Middle frontal gyrus (tissue), 1 donor: ENCODE measurements at regions not wholly inside any gene's neighbourhood (a gene's known extent, or its start where the extent isn't known, plus 50 kb on each side); places are given as distances from the start of the nearest gene placed in this dataset.
"Not testable (repeated sequence)": the region's sequence is repeated elsewhere in the genome, so short reads cannot be mapped to it uniquely, and the experiment has no call there.

ENCODE experiments used
- DNase-seq: peaks from one replicate; pipeline ENCODE4 v3.0.0-alpha.2; 2015; ENCODE audit warnings: low spot score; ENCODE audit errors: extremely low spot score

DNA sequence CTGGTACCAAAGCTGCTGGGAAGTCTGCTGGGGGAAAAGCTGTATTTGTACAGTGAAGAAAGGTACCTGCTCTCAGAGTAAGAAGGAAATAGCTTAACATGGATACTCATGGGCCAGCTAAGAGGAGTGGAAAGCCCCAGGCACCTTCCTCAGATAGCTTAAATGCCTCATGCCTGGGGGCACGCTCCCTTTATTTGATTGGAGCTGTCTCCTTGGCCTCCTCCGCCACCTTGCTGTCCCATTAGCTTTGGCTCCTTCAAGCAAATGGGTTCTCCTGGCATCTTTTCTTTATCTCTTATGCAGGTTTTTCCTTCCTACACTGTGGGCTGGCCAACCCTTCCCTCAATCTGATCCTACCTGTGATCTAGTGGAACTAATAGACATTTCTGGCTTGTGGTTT lies 318.5 kb downstream of the SH2D4B start:
- no peak for DNase-seq

DNA sequence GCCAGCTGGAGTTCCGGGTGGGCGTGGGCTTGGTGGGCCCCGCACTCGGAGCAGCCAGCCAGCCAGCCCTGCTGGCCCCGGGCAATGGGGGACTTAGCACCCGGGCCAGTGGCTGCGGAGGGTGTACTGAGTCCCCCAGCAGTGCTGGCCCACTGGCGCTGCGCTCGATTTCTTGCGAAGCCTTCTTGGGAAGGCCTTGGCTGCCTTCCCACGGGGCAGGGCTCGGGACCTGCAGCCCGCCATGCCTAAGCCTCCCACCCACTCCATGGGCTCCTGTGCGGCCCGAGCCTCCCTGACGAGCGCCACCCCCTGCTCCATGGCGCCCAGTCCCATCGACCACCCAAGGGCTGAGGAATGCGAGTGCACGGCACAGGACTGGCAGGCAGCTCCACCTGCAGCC lies 321.6 kb downstream of the SH2D4B start:
- DNase-seq = not testable (repeated sequence)

DNA sequence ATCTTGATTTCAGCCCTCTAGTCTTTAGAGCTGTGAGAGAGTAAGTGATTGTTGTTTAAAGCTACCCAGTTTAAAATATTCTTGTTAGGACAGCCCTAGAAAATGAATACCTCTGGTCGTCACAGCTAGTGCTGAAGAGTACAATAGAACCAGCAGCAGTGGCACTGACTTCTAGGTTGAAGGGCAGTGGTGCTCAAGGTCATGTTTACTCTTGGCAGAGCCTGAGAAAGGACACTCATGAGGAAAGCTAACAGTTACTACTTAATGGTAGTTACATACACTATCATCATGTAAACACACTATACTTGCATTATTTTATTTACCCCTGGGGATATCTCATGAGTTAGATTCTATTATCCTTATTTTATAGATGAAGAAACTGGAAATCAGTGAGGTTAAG lies 323.0 kb downstream of the SH2D4B start:
- DNase-seq = no peak

DNA sequence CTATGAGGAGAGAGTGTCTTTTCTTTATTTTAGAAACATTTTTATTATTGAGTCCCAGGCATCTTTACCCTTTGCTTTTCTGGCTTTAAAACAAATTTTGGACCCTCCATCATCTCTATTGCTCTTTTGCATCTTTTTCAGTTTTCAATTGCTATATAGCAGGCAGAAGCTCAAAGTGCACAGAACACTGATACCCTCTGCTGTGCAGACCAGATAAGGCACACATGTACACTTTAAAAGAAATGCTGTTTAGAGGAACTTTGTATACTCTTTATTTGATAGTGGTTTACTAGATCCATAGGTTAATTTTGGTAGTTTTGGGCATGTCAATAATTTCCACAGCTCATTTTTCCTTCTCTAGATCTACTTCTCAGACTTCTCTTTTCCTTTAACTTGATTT lies 324.2 kb downstream of the SH2D4B start:
- DNase-seq = no peak

DNA sequence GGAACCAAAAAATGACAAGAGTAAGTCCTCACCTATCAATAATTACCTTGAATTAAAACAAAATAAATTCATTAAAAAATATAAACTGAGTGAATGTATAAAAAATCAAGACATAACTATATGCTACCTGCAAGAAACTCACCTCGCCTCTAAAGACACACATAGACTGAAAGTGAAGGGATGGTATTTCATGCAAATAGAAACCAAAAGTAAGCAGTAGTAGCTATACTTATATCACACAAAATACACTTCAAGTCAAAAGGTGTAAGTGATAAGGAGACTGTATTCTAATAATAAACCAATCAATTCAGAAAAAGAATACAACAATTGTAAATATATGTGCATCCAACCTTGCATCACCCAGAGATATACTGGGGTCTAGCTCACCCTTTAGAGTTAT lies 332.6 kb downstream of the SH2D4B start:
- DNase-seq = no peak

DNA sequence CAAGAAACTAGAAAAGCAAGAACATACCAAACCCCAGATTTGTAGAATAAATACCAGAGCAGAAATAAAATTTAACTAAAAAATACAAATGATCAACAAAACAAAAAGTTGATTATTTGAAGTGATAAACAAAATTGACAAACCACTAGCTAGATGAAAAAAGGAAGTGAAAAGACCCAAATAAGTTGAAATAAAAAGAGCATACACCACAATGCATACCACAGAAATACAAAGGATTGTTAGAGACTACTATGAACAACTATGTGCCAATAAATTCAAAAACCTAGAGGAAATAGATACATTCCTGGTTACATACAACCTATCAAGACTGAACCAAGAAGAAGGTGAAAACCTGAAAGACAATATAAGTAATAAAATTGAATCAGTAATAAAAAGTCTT lies 333.4 kb downstream of the SH2D4B start:
- DNase-seq = no peak

DNA sequence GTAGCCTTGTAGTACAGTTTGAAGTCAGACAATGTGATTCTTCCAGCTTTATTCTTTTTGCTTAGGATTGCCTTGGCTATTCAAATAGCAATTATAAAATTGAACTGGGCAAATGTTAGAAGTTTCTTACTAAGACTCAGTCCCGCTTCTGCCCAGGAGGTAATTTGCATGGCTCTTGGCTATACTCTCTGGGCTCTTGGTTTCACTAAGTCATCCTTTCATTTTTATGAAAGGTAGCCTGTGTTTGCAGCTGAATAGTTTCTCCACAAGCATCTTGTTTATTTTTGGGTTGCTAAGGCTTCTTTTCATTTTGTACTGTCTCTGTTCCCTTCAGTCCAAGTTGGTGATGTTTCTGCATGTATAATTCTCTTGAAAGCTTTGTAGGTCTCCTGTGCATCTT lies 340.6 kb downstream of the SH2D4B start:
- no peak for DNase-seq

DNA sequence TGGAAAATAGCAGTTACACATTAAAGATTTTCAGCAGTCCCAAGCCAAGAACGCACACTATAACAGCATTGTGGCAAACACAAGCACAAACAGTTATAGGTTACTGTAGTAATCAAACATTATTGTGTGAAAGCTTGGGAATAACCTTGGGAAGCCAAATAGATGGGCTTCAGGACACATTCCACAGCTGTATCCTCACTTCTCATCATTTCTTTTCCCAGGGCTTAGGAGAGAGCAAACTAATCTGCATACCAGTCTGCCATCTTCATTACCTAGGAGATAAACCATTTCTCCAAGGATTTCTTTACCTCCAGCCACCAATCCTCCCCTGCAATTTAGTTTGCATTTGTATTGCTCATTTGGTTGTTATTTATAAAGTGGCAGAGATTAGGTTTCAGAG lies 352.4 kb downstream of the SH2D4B start:
- no peak for DNase-seq

DNA sequence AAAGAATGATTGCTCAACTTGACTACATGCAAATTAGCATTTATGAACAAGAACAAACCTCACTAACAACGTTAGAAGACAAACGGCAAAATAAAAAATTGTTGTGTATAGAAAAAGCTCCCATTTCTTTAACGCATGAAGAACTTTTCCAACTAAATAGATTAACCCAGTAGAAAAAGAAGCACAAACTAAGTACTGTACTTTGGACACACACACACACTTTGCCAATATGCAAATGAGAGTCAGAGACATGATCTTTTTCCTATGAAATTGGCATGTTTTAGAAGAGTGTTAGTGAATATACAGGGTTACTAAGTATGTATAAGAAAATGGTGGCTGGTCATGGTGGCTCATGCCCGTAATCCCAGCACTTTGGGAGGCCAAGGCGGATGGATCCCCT lies 355.6 kb downstream of the SH2D4B start:
- DNase-seq = no peak

DNA sequence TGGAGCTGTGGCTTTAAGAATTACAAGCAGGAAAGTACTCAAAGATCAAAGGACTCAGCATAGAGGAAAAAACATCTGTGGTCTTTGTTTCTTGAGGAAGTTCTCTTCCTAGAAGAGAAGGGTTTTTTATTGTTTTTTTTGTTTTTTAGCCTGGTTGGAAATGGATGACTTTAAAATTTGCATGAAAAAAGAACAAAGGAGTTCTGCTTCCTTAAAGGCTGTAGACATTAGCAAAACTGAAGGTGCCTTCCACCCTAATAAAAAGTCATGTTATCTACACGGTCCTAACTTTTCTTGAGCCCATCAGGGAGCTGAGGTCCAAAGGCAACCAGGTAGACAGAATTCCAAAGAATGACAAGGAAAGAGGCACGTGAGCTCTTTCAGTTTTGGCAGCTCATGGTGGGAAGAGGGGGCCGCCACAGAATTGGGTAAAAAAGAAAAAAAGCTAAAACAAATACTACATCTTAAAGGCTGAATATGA lies 356.6 kb downstream of the SH2D4B start:
- no peak for DNase-seq

DNA sequence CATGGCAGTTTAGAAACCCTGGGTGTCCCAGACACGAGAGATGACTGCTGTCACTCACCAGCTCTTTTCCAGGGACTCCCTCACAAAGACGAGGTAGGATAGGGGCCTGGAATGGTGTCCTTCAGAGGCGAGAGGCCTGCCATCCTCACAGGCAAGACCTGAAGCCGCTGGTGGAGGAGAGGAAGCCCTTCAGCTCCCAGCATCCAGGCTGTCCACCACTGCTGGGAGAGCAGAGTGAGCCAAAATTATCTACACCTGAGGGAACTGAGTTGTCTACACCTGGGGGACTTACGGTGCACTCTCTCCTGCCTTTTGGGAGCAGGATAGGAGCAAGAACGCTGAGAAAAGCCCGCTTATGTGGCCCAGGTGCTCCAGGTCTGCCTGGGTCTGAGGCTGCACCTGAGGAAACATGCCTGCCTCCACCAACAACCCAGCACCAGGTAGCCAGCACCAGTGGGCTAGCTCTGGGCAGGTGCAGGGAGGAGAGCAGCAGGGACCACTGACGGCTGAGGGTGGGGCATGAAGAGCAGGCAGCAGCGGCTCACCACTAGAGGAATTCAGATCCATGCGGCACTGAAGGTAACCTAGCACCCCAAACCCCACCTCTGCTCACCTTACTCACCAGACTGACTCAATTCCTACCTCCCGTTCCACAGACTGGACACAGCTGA lies 357.2 kb downstream of the SH2D4B start:
- no peak for DNase-seq

DNA sequence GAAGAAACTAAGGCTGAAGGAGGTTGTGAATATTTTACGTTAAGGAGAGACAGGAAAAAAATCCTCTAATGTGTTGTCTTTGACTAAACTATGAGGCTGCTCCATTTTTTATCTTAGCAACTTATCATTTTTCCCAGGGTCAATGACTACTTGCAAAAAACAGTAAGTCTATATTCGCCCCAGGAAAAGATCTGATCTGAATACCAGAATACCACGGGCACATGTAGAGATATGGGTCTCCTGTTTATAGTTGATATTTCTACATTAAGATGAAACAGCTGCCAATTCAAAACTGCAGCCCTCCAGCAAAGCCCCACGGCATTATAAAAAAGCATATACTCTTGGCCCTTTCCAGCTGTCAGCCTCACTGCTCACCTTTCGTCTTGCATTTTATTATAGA lies 358.4 kb downstream of the SH2D4B start:
- no peak for DNase-seq

DNA sequence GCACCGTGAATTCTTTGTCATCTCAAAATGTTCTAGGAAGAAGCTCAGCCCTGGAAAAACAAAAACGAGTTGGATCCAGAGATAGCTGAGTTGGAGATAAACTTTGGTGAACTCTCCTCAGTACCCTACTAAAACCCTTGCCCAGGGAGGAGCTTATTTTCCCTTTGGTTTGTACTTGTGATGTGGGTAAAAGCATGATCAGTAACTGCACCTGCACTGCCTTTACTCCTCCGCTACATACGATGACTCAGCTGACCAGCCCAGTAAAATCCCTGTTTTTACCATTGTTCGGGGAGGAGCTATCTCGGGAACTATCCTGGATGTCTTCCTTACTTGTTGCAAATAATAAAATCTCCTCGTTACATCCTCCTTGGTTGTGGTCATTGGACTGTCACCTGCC lies 359.3 kb downstream of the SH2D4B start:
- DNase-seq = no peak

DNA sequence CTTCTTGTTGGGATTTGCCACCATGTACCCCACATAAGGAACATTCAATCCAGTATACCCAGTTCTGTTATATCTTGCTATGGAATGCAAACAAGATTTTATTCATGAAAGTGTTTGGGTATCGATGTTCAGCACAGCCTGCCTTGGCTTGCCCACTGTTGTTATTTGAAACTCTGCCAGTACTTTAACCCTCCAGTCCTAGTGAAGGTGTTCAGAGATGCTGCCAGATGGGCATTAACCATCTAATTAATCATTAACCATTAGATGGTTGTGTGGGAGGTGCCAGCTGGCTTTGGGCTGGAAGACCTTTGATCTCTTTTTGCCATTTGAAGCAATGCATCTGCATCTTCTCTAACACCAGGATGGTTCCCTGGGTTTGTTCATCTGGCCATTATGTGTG lies 363.0 kb downstream of the SH2D4B start:
- no peak for DNase-seq

DNA sequence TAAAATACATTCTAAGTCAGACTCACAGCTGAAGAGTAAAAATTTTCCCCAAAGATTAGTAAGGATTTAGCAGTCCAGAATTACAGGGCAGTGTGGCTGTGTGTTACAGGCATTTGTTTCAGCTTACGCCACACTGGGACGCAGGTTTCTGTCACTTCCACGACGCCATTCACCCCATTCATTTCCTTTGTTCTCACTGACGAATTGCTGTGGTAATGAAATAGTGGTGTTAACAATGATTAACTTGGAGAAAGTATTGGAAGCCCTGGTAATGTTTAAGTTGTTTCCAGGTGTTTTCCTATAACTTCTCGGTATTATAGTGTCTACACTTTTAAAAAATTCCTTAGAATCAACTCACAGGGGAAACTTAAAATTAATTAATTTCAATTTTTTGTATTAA lies 370.9 kb downstream of the SH2D4B start:
- DNase-seq = no peak

DNA sequence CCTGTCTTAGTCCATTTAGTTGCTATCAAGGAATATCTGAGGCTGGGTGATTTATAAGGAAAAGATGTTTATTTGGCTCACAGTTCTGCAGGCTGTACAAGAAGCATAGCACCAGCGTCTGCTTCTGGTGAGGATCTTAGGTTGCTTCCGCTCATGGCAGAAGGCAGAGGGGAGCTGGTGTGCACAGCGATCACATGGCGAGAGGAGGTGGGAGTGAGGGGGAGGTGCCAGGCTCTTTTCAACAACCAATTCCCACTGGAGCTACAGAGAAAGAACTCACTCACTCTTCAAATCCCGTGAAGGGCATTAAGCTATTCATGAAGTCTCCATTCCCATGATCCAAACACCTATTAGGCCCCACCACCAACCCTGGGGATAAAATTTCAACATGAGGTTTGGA lies 371.6 kb downstream of the SH2D4B start:
- DNase-seq = no peak

DNA sequence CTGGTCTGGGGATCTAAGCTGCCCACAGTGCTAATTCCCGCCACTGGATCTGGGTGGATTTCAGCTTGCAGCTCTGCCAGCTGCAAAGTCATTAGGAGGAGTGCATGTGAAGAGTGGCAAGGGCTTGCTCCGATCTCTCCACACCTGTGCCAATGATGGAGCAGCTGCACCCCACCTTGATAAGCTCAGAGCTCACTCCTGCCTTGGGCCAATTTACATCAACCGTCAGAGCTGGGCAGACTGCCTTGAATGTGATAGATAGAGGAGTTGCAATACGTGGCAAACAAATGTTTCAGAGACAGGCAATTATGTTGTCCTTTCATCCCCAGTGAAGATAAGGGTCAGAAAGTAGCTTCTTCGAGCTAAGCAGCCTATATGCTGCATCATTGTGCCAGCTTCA lies 379.9 kb downstream of the SH2D4B start:
- DNase-seq = no peak

DNA sequence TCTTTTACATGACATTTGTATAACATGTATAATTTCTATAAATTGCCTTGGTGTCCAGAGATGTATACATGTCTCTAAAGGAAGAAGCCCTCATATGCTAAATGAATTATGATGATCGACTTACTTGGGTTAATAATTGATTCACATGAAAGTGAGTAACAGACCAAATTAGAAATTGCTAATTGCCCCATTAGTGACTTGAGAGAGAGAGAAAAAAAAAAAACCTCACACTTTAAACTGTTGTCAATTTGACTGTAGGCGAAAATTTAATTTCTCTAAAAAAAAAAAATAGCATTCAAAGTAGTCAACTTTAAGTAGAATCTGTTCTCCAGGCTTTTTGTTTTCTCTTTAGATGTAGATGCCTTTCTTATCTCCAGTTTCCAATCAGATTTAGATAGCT lies 383.3 kb downstream of the SH2D4B start:
- DNase-seq = no peak

DNA sequence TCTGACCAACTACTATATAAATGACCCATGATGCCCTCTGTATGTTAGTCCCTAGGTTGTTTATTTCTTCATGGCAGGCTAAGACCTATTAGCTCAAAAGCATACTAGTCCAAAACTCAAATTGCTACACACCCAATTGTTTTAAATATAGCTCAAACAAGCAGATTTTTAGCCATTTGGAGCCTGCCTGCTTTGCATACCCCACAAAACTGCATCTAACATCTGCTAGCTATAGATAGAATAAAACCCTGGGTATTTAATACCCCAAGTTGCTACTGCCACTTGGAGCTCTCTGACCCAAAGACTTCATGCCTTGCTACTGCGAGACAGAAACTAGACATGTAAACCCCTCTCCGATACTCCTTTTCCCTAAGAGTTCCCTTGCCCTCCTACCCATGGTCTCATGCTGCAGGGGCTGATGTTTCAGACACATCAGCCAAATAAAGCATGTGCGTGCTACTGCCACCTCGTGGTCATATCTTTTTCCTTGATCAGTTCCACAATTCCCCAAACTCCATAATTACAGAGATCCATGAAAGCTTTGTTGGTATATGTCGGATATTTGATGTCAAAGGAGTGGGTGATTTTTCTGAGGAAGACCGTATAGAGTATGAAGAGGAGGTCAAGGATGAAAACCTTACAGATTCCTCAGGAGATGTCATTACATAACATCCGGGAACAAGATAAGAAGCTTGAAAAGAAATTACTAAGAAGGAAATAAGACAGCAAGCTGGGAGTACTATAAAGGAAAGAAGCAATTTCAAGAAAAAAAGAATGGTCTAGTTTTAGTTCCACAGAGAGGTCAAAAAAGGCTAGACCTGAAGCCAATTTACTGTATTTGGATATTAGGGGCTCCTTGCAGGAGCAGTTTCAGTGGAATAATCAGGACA lies 386.6 kb downstream of the SH2D4B start:
- no peak for DNase-seq

DNA sequence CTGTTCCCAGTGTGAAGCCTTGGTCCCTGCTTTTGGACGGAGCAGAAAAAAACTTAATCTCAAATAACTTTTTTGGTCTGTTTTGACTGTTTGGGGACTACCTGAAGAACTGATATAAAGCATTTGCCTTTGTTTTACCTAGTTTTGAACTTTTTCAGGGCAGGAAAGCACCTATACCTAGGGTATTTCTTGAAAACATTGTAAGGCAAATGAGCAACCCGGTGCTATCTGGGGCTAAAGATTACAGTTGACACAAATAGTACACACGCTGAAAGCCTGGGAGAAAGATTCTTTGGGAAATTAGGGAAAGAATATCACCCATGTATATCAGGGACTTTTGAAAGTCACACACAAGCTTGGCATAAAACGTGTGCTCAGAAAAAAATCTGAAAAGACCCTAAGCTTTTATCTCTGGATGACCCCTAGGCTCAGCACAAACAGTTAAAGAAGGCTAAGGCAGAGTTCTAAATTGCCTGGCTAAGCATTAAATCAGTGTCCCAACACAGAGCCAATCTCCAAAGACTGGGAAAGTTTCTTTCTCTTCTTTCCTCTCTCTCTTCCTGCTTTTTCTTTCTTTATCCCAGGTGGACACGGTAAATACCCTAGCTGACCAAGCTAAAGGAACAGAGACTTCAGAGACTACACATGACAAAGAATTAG lies 389.8 kb downstream of the SH2D4B start:
- no peak for DNase-seq

DNA sequence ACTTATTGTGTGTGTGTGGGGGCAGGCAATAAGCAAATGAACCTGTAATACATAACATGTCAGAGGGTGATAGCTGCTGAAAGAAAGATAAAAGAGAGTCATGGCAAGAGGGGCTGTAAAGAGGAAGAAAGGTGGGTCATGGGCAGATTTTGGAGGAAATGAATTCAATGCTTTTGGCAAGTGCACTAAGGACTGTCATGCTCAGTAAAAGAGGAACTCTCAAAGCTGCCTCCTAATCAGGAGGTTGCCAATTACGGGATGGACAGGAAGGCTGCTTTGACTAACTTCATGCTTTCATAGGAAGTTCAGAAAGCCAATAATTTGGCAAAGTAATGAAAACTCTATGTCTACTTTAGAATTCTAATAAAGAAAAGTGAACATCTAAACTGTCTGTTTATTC lies 401.2 kb downstream of the SH2D4B start:
- no peak for DNase-seq

DNA sequence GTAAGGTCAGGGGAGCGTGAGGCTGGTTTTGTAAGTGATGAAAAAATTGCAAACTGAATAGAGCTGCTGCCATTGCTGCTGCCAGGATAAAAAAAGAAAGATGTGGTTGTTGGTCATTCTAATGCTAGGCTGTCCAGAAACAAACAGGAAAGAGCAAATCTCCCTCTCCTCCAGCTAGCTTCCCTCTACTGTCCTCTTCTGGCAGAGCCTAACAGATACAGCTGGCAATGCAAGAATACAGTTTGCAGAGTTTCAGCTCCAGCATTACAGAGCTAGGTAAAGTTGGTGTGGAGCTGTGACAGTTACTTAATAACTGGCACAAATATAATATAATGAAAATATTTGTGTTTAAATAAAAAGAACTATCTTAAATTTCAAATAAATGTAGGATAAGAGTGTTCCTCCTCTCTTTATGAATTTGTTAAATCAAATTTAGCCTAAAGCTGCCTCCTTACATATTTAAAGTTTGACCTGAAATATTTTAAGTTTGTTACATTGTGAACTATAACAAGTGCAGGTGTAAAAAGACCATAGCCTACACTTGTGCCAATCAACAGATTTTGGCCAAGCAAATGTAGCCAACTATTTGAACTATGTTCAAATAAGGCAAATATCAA lies 407.7 kb downstream of the SH2D4B start:
- DNase-seq = no peak
